ENCODE measurements at regions not wholly inside any gene's neighbourhood (a gene's known extent, or its start where the extent isn't known, plus 50 kb on each side); places are given as distances from the start of the nearest gene placed in this dataset.

GRCh38 chr2:150690870-150691269 is 203.4 kb upstream of the RND3 start:
- no peak overlapping the region for H3K4me3 ChIP-seq (replicated peaks; ENCODE audit: insufficient read depth, low read length)
- DNase-seq (ENCODE audit: low read depth in 1 of 2, low spot score in 1 of 2), result no peak
- no peak overlapping the region for H3K27ac ChIP-seq (replicated peaks)
- TF ChIP-seq SPI1 (IDR thresholded peaks at IDR 0.05; ENCODE audit: borderline replicate concordance, low read depth) (no peak), CTCF (IDR thresholded peaks at IDR 0.05; ENCODE audit: insufficient read depth, low read length) (no peak), GABPA (IDR thresholded peaks at IDR 0.05; ENCODE audit: low read depth) (no peak), POLR2AphosphoS5 (IDR thresholded peaks at IDR 0.05; ENCODE audit: low read depth) (no peak)
- TF ChIP-seq, protein P1, sequence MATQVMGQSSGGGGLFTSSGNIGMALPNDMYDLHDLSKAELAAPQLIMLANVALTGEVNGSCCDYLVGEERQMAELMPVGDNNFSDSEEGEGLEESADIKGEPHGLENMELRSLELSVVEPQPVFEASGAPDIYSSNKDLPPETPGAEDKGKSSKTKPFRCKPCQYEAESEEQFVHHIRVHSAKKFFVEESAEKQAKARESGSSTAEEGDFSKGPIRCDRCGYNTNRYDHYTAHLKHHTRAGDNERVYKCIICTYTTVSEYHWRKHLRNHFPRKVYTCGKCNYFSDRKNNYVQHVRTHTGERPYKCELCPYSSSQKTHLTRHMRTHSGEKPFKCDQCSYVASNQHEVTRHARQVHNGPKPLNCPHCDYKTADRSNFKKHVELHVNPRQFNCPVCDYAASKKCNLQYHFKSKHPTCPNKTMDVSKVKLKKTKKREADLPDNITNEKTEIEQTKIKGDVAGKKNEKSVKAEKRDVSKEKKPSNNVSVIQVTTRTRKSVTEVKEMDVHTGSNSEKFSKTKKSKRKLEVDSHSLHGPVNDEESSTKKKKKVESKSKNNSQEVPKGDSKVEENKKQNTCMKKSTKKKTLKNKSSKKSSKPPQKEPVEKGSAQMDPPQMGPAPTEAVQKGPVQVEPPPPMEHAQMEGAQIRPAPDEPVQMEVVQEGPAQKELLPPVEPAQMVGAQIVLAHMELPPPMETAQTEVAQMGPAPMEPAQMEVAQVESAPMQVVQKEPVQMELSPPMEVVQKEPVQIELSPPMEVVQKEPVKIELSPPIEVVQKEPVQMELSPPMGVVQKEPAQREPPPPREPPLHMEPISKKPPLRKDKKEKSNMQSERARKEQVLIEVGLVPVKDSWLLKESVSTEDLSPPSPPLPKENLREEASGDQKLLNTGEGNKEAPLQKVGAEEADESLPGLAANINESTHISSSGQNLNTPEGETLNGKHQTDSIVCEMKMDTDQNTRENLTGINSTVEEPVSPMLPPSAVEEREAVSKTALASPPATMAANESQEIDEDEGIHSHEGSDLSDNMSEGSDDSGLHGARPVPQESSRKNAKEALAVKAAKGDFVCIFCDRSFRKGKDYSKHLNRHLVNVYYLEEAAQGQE (IDR thresholded peaks at IDR 0.05; ENCODE audit: insufficient replicate concordance, low read depth), result no peak
- no peaks in the 10 kb centered on the region for H3K27me3 ChIP-seq (ENCODE audit: insufficient read depth, poor library complexity, severe bottlenecking)

- no peak for DNase-seq (ENCODE audit: low read depth in 1 of 2, low spot score in 1 of 2)
- no peak for TF ChIP-seq POLR2AphosphoS5 (IDR thresholded peaks at IDR 0.05; ENCODE audit: low read depth)
- no peak for TF ChIP-seq CTCF (IDR thresholded peaks at IDR 0.05; ENCODE audit: insufficient read depth, low read length)
- TF ChIP-seq SPI1 (IDR thresholded peaks at IDR 0.05; ENCODE audit: borderline replicate concordance, low read depth), result no peak
- TF ChIP-seq, protein P1 (IDR thresholded peaks at IDR 0.05; ENCODE audit: insufficient replicate concordance, low read depth), result no peak
- TF ChIP-seq GABPA (IDR thresholded peaks at IDR 0.05; ENCODE audit: low read depth), result no peak
- no peak overlapping the region for H3K27ac ChIP-seq (replicated peaks)
- H3K4me3 ChIP-seq (replicated peaks; ENCODE audit: insufficient read depth, low read length), result no peak overlapping the region
- H3K27me3 ChIP-seq (ENCODE audit: insufficient read depth, poor library complexity, severe bottlenecking), result no peaks in the 10 kb centered on the region
Measured at GRCh38 chr2:150690261-150690660, 202.8 kb upstream of the RND3 start.

GRCh38 chr2:150689590-150689989 is 202.1 kb upstream of the RND3 start:
- Histone ChIP-seq H3K27ac (replicated peaks) (no peak overlapping the region), H3K27me3 (ENCODE audit: insufficient read depth, poor library complexity, severe bottlenecking) (no peaks in the 10 kb centered on the region), H3K4me3 (replicated peaks; ENCODE audit: insufficient read depth, low read length) (no peak overlapping the region)
- TF ChIP-seq, protein P1 (IDR thresholded peaks at IDR 0.05; ENCODE audit: insufficient replicate concordance, low read depth), result no peak
- TF ChIP-seq POLR2AphosphoS5 (IDR thresholded peaks at IDR 0.05; ENCODE audit: low read depth), result no peak
- TF ChIP-seq SPI1 (IDR thresholded peaks at IDR 0.05; ENCODE audit: borderline replicate concordance, low read depth), result no peak
- no peak for TF ChIP-seq CTCF (IDR thresholded peaks at IDR 0.05; ENCODE audit: insufficient read depth, low read length)
- no peak for TF ChIP-seq GABPA (IDR thresholded peaks at IDR 0.05; ENCODE audit: low read depth)
- no peak for DNase-seq (ENCODE audit: low read depth in 1 of 2, low spot score in 1 of 2)
